ENCODE measurements at regions not wholly inside any gene's neighbourhood (a gene's known extent, or its start where the extent isn't known, plus 50 kb on each side); places are given as distances from the start of the nearest gene placed in this dataset.

GRCh38 chr10:111384556-111384955 lies 307.7 kb downstream of the ADRA2A start:
- TF ChIP-seq, protein P1, sequence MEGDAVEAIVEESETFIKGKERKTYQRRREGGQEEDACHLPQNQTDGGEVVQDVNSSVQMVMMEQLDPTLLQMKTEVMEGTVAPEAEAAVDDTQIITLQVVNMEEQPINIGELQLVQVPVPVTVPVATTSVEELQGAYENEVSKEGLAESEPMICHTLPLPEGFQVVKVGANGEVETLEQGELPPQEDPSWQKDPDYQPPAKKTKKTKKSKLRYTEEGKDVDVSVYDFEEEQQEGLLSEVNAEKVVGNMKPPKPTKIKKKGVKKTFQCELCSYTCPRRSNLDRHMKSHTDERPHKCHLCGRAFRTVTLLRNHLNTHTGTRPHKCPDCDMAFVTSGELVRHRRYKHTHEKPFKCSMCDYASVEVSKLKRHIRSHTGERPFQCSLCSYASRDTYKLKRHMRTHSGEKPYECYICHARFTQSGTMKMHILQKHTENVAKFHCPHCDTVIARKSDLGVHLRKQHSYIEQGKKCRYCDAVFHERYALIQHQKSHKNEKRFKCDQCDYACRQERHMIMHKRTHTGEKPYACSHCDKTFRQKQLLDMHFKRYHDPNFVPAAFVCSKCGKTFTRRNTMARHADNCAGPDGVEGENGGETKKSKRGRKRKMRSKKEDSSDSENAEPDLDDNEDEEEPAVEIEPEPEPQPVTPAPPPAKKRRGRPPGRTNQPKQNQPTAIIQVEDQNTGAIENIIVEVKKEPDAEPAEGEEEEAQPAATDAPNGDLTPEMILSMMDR (IDR thresholded peaks at IDR 0.05): no peak
- no peak for TF ChIP-seq POLR2A (IDR thresholded peaks at IDR 0.05)
